K562 (cell line): ENCODE measurements at regions not wholly inside any gene's neighbourhood (a gene's known extent, or its start where the extent isn't known, plus 50 kb on each side); places are given as distances from the start of the nearest gene placed in this dataset.

Source experiments
- BHLHE40 ChIP-seq: IDR thresholded peaks from 2 replicates; pipeline ENCODE4 v1.6.1; 2011; ENCODE audit warnings: low read length, improper control_type of control experiment
- CBX3 ChIP-seq, 2 experiments: IDR thresholded peaks; 1 replicate in 1 of 2; 2 replicates in 1 of 2; pipeline ENCODE4 v1.6.1; 2012; ENCODE audit warnings: inconsistent platforms in 2 of 2, low read length in 2 of 2, borderline replicate concordance in 1 of 2, control low read depth in 1 of 2
- CREM ChIP-seq: IDR thresholded peaks from 2 replicates; pipeline ENCODE4 v1.6.1; 2014; ENCODE audit warnings: antibody characterized with exemption, low read depth
- DPF2 ChIP-seq: fragments of 450-650 bp; IDR thresholded peaks from 2 replicates; pipeline ENCODE4 v1.6.1; 2016
- ETS2 ChIP-seq: IDR thresholded peaks from 2 replicates; pipeline ENCODE4 v1.6.1; 2016; ENCODE audit warnings: borderline replicate concordance, missing genetic modification characterization, mild to moderate bottlenecking, moderate library complexity, missing compliant biosample characterization; ENCODE audit not compliant: poor library complexity, severe bottlenecking
- HNRNPLL ChIP-seq: fragments of 200-400 bp; formaldehyde crosslinking; IDR thresholded peaks from 2 replicates; pipeline ENCODE4 v1.6.1; 2017; ENCODE audit warnings: low read length, low read depth, mild to moderate bottlenecking; ENCODE audit not compliant: poor library complexity, severe bottlenecking
- KLF16 ChIP-seq: IDR thresholded peaks from 2 replicates; pipeline ENCODE4 v1.6.1; 2016; ENCODE audit warnings: antibody characterized with exemption
- MED1 ChIP-seq: sonication (generic); formaldehyde crosslinking; IDR thresholded peaks from 2 replicates; pipeline ENCODE4 v1.8.1; 2023; ENCODE audit warnings: missing genetic modification reagents, borderline replicate concordance
- MYC ChIP-seq, 2 experiments: fragments of 250-450 bp in 1 of 2; sonication (Bioruptor Pico) in 1 of 2; IDR thresholded peaks; 2 replicates each; pipeline versions ENCODE4 v1.5.1 to v1.6.1; 2012 to 2021; ENCODE audit warnings: low read depth in 2 of 2, borderline replicate concordance in 1 of 2, improper control_type of control experiment in 1 of 2, low read length in 1 of 2, mild to moderate bottlenecking in 1 of 2, moderate library complexity in 1 of 2
- NFATC3 ChIP-seq: fragments of 450-650 bp; IDR thresholded peaks from 2 replicates; pipeline ENCODE4 v1.6.1; 2017; ENCODE audit warnings: mild to moderate bottlenecking
- PHTF2 ChIP-seq: fragments of 250-450 bp; sonication (Bioruptor Pico); IDR thresholded peaks from 2 replicates; pipeline ENCODE4 v1.5.0; 2021; ENCODE audit warnings: mild to moderate bottlenecking
- RCOR1 ChIP-seq, 2 experiments: IDR thresholded peaks; 2 replicates each; pipeline ENCODE4 v1.6.1; 2012; ENCODE audit warnings: low read depth in 2 of 2, low read length in 2 of 2, borderline replicate concordance in 1 of 2, improper control_type of control experiment in 1 of 2
- RFX7 ChIP-seq: fragments of 250-450 bp; sonication (Bioruptor Pico); IDR thresholded peaks from 2 replicates; pipeline ENCODE4 v1.5.1; 2021; ENCODE audit warnings: mild to moderate bottlenecking
- SP2 ChIP-seq: IDR thresholded peaks from 2 replicates; pipeline ENCODE4 v1.6.1; 2011; ENCODE audit warnings: mild to moderate bottlenecking, low read depth, low read length, moderate library complexity; ENCODE audit not compliant: poor library complexity, severe bottlenecking; ENCODE audit errors: extremely low read depth
- TAF1 ChIP-seq: IDR thresholded peaks from 2 replicates; pipeline ENCODE4 v1.6.1; 2011; ENCODE audit warnings: mild to moderate bottlenecking, low read length, moderate library complexity; ENCODE audit not compliant: insufficient read depth, control insufficient read depth, severe bottlenecking; ENCODE audit errors: extremely low read depth
- ZFP36 ChIP-seq: fragments of 150-350 bp; IDR thresholded peaks from 2 replicates; pipeline ENCODE4 v1.6.1; 2018; ENCODE audit warnings: low read length, low read depth; ENCODE audit not compliant: partially characterized antibody
- ZNF77 ChIP-seq: fragments of 250-450 bp; sonication (Bioruptor Pico); IDR thresholded peaks from 2 replicates; pipeline ENCODE4 v1.5.0; 2020
- TF ChIP-seq, protein P1 (sequence below), 2 experiments: fragments of 450-650 bp in 1 of 2; sonication (generic) in 1 of 2; formaldehyde crosslinking; conservative IDR thresholded peaks; 2 replicates each; pipeline versions ENCODE4 v1.4.0 to v1.8.1; 2020 to 2022; ENCODE audit warnings: mild to moderate bottlenecking in 1 of 2, missing genetic modification reagents in 1 of 2
- TF ChIP-seq, protein P2 (sequence below): fragments of 250-450 bp; sonication (Bioruptor Pico); IDR thresholded peaks from 2 replicates; pipeline ENCODE4 v1.5.0; 2022; ENCODE audit warnings: mild to moderate bottlenecking

DNA sequence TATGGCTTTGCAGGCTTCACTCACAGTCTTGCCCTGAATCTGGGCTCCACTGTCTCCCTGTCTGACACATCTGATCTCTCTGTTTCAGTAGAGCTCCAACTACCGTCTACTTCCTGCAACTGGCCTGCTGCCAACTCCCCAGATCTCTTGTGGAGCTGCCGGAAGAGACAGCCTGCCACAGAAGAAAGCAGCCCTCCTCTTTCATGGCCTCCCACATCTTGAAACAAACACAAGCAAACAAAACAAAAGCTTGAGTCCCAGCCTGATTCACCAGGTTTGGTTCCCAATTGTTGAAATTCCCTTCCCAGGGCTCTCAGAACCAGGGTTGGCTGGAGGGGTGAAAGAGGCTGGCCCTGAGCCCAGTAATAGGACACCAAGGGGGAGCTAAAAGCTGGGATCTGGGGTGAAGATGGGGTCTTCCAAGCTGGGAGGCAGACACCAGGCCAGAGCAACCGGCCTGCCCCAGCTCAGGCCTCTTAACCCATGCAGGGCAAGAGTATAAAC lies 55.3 kb upstream of the CA12 start (continued):
- TF ChIP-seq, protein P1, sequence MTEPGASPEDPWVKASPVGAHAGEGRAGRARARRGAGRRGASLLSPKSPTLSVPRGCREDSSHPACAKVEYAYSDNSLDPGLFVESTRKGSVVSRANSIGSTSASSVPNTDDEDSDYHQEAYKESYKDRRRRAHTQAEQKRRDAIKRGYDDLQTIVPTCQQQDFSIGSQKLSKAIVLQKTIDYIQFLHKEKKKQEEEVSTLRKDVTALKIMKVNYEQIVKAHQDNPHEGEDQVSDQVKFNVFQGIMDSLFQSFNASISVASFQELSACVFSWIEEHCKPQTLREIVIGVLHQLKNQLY (CRISPR knock-in tag; conservative IDR thresholded peaks at IDR 0.05) = no peak
- TF ChIP-seq TAF1 = peak; percentile 18
- no peak for TF ChIP-seq SP2
- peak; percentile 38 for TF ChIP-seq ZFP36
- no peak for TF ChIP-seq NFATC3
- peak in 1 of 2 experiments; percentile 74; a peak in 2 of 4 replicates for TF ChIP-seq RCOR1 (IDR thresholded peaks at IDR 0.05; ENCODE audit: borderline replicate concordance in 1 of 2, low read depth in 2 of 2, low read length in 2 of 2)
- TF ChIP-seq HNRNPLL = no peak
- 0 out of 2 replicates have a peak, but pooled peaks have one; percentile 23 for TF ChIP-seq CREM
- TF ChIP-seq BHLHE40 = no peak
- TF ChIP-seq ETS2 (tag) = no peak
- peak; percentile 57; the same call in 1 of the 2 replicates for TF ChIP-seq DPF2
- TF ChIP-seq MYC (IDR thresholded peaks at IDR 0.05; ENCODE audit: low read depth, low read length) = no peak; the same call in 1 of the 2 replicates
- no peak for TF ChIP-seq MYC (CRISPR knock-in tag; IDR thresholded peaks at IDR 0.05; ENCODE audit: borderline replicate concordance, low read depth)
- TF ChIP-seq, protein P2, sequence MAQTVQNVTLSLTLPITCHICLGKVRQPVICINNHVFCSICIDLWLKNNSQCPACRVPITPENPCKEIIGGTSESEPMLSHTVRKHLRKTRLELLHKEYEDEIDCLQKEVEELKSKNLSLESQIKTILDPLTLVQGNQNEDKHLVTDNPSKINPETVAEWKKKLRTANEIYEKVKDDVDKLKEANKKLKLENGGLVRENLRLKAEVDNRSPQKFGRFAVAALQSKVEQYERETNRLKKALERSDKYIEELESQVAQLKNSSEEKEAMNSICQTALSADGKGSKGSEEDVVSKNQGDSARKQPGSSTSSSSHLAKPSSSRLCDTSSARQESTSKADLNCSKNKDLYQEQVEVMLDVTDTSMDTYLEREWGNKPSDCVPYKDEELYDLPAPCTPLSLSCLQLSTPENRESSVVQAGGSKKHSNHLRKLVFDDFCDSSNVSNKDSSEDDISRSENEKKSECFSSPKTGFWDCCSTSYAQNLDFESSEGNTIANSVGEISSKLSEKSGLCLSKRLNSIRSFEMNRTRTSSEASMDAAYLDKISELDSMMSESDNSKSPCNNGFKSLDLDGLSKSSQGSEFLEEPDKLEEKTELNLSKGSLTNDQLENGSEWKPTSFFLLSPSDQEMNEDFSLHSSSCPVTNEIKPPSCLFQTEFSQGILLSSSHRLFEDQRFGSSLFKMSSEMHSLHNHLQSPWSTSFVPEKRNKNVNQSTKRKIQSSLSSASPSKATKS (CRISPR knock-in tag) = no peak
- no peak for TF ChIP-seq MED1 (CRISPR knock-in tag)
- no peak for TF ChIP-seq PHTF2
- no peak for TF ChIP-seq KLF16
- TF ChIP-seq RFX7 (CRISPR knock-in tag) = no peak
- peak in 1 of 2 experiments; percentile 34; a peak in 1 of 3 replicates for TF ChIP-seq CBX3 (IDR thresholded peaks at IDR 0.05; ENCODE audit: borderline replicate concordance in 1 of 2, low read length in 2 of 2)
- TF ChIP-seq ZNF77 = no peak
